Skeletal muscle satellite cell (primary cell): ENCODE measurements at regions not wholly inside any gene's neighbourhood (a gene's known extent, or its start where the extent isn't known, plus 50 kb on each side); places are given as distances from the start of the nearest gene placed in this dataset.

Experiments
- H3K27me3 ChIP-seq: 2 replicates; pipeline ENCODE4 v1.7.0; 2013; ENCODE audit warnings: low read length; ENCODE audit not compliant: control insufficient read depth, insufficient read depth
- H3K36me3 ChIP-seq: 2 replicates; pipeline ENCODE4 v1.7.0; 2013; ENCODE audit warnings: mild to moderate bottlenecking, control low read depth, low read length; ENCODE audit not compliant: insufficient read depth
- H3K4me1 ChIP-seq: 2 replicates; pipeline ENCODE4 v1.7.0; 2013; ENCODE audit warnings: low read length; ENCODE audit not compliant: control insufficient read depth, insufficient read depth
- H3K4me2 ChIP-seq: 2 replicates; pipeline ENCODE4 v1.7.0; 2013; ENCODE audit warnings: mild to moderate bottlenecking, low read length
- H3K4me3 ChIP-seq: 2 replicates; pipeline ENCODE4 v1.7.0; 2013; ENCODE audit warnings: low read length
- H3K9ac ChIP-seq: 2 replicates; pipeline ENCODE4 v1.7.0; 2013; ENCODE audit warnings: mild to moderate bottlenecking, low read depth, low read length, moderate library complexity
- H3K9me3 ChIP-seq: replicated peaks from 2 replicates; pipeline ENCODE4 v1.7.0; 2013; ENCODE audit warnings: mild to moderate bottlenecking, control low read depth, low read length

DNA sequence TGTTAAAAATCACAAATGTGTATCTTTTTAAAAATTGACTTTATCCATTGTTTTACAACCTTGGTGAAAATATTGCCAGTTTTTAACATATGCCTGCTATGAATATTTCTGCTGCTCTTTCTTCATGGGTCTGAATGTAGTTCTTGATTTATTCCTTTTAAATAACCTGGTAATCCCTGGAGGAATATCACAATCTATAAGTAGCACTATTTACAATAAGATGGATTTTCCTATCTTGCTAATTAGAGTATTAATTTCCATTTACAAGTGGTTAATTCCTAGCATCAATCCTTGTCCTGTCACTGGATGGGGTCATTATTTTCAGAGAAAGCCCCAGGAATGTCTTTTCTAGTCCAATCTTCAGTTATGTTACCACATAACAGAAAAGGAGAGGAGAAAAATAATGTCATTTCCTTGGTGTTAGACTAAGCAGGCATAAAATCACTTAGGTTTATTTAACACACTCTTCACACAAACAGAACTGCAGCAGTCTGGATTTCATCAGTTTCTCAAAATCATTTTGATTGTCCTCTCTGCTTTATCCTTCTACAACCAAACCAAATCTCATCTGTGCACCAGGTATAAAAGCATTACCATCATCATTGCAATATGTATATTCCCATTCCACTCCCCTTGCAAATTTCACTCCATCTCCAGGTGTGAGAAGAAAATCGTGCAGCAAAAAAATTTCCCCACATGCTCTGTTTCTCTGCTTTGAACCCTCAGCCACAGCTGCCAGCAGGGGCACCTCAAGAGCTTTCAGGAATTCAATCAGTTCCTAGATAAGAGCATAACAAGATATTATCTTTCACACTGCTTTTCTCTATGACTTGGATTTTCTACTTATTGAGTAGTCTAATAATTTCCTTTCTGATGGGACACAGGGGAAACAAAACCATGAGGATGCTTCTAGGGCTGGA is 204.1 kb downstream of the SEC61B start:
- Histone ChIP-seq H3K4me3 (no peak overlapping the region), H3K27me3 (peaks cover 7% of the 10 kb centered on the region), H3K36me3 (no peaks in the 10 kb centered on the region), H3K9ac (no peak overlapping the region), H3K4me1 (no peaks in the 10 kb centered on the region), H3K4me2 (no peak overlapping the region), H3K9me3 (no peaks in the 10 kb centered on the region)

DNA sequence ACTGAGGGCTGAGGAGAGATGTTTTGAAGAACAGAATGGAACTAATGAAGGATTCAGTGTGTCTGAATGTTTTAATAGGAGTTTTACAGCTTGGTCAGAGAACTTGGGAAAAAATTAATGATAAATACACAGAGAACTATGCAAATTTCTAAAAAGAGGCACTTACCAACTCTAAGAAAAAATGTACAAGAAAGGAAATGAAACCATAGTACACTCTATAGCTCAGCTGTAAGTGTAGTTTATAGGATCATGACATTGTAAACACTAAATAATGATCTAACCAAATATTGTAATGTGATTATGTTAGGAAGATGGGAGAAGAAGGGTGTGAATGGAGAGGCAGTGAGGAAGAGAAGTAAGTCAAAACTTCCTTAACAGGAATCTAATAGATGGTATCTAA is 205.2 kb downstream of the SEC61B start:
- peaks cover 7% of the 10 kb centered on the region for H3K27me3 ChIP-seq
- no peak overlapping the region for H3K4me2 ChIP-seq
- H3K4me3 ChIP-seq, result no peak overlapping the region
- H3K9ac ChIP-seq, result no peak overlapping the region
- no peaks in the 10 kb centered on the region for H3K36me3 ChIP-seq
- H3K4me1 ChIP-seq, result no peaks in the 10 kb centered on the region
- H3K9me3 ChIP-seq, result no peaks in the 10 kb centered on the region

DNA sequence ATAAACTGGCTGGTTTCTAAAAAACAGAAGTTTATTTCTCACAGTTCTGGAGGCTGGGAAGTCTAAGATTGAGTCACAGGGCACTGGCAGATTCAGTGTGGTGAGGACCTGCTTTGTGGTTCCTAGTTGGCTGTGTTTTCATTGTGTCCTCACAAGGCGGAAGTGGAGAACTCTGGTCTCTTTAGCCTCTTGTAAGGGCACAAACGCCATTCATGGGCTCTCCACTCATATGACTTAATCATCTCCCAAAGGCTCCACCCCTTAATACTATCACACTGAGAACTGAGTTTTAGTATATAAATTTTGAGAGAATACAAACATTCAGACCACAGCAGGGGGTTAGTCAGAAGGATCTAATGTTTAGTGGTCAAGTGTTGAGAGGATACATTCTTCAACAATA is 208.2 kb downstream of the SEC61B start:
- Histone ChIP-seq H3K9ac (no peak overlapping the region), H3K4me3 (no peak overlapping the region), H3K4me1 (peaks cover 12% of the 10 kb centered on the region), H3K27me3 (peaks cover 7% of the 10 kb centered on the region), H3K9me3 (no peaks in the 10 kb centered on the region), H3K4me2 (no peak overlapping the region), H3K36me3 (no peaks in the 10 kb centered on the region)

DNA sequence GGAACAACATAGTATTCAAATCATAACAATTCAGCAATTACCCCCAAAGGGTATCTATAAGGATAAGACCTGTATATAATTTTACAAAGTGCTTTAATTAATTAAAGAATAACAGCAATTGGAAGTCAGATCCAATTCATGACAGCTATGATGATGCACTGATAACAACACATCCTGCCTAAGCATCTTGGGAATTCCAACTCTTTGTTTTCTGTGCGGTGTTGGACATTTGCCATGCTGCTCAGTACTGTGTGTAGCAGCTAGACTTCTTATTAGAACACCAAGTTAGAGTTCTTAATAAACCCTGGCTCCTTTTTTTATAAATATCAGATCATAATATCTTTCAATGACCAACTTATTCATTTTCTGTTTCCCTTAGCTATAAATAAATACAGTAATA is 209.0 kb downstream of the SEC61B start:
- Histone ChIP-seq H3K4me2 (no peak overlapping the region), H3K36me3 (no peaks in the 10 kb centered on the region)

DNA sequence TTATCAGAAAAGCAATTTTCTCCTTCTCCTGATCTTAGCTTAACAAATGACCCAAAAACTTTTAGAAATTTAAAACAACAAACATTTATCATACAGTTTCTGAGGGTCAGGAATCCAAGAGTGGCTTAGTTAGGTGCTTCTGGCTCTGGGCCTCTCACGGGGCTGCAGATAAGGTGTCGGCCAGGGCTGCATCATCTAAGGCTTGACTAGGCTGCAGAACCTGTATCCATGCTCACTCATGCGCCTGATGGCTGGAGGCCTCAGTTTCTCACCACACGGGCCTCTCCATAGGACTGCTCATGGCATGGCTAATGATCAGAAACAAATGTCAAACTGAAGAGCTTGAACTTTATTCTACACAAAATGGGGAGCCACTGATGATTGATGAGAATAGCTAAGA is 210.0 kb downstream of the SEC61B start:
- H3K4me1 ChIP-seq, result peaks cover 12% of the 10 kb centered on the region
- H3K36me3 ChIP-seq, result no peaks in the 10 kb centered on the region
- H3K4me2 ChIP-seq, result no peak overlapping the region
- H3K9me3 ChIP-seq, result no peaks in the 10 kb centered on the region
- no peak overlapping the region for H3K4me3 ChIP-seq
- no peaks in the 10 kb centered on the region for H3K27me3 ChIP-seq
- no peak overlapping the region for H3K9ac ChIP-seq

More for the DNA sequence above, 209.0 kb downstream of the SEC61B start:
- Histone ChIP-seq H3K9ac (no peak overlapping the region), H3K4me1 (peaks cover 12% of the 10 kb centered on the region), H3K4me3 (no peak overlapping the region), H3K9me3 (no peaks in the 10 kb centered on the region), H3K27me3 (peaks cover 7% of the 10 kb centered on the region)

DNA sequence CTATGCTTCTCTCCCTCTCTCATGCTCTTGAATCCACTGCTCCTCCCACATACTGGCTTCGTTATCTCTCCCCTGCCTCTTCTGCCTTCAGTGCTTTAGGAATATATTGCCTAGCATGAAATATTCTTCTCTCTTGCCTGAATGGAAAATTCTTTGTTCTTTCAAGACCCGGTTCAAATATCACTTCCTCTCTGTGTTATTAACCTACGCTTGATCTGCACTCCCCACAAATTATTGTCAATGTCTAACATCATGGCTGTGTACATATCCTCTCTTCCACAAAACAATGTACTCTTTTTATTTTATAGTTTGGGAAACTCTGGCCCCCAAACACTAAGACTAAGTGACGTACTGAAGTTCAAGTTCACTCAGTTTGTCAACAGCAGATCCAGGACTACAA is 211.0 kb downstream of the SEC61B start:
- H3K27me3 ChIP-seq, result no peaks in the 10 kb centered on the region
- peaks cover 12% of the 10 kb centered on the region for H3K4me1 ChIP-seq

DNA sequence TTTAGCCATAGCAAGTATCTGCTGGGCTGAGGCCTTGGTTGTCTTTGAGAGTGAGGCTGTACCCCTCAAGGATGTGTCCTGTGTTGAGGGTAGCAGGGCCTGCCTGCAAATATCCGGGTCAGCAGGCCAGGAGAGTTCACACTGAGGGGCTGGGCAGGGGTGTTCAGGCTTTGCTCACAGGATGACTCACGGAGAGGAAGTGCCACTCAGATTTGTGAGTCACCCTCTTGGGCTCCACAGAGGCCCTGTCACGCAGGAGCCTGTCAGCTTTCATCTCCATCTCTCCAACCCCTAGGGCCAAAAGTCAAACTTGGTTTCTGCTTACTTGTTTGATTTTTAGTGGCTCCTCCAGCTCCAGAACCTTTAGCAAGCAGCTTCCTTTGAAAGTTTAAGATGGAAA is 211.5 kb downstream of the SEC61B start:
- Histone ChIP-seq H3K4me2 (peak overlapping the region; percentile 18), H3K4me3 (no peak overlapping the region), H3K36me3 (no peaks in the 10 kb centered on the region), H3K9me3 (no peaks in the 10 kb centered on the region), H3K27me3 (no peaks in the 10 kb centered on the region), H3K9ac (peak overlapping the region; percentile 12), H3K4me1 (peaks cover 12% of the 10 kb centered on the region)

More for the DNA sequence above, 211.0 kb downstream of the SEC61B start:
- no peak overlapping the region for H3K4me3 ChIP-seq
- no peaks in the 10 kb centered on the region for H3K36me3 ChIP-seq
- H3K9me3 ChIP-seq, result no peaks in the 10 kb centered on the region
- H3K9ac ChIP-seq, result no peak overlapping the region
- no peak overlapping the region for H3K4me2 ChIP-seq

DNA sequence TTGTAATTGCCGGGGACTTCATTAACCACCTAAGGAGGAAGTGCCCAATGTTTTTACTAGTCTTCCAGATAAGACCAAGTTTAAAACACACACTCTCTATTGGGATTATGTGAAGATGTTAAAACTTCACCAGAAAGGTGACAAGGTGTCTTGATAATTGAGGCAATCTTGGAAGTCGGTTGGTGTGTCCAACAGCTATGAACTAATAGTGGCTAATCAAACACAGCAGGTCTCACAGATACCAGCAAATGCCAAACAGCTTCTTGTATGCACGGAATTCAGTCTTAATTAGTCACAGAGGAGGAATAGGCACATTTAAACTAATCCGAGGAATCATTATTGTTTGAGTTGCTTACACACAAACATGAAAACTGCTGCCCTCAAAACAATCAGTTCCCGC is 214.5 kb downstream of the SEC61B start:
- no peaks in the 10 kb centered on the region for H3K36me3 ChIP-seq
- H3K27me3 ChIP-seq, result no peaks in the 10 kb centered on the region
- no peak overlapping the region for H3K9ac ChIP-seq
- no peak overlapping the region for H3K4me3 ChIP-seq
- H3K4me1 ChIP-seq, result peaks cover 12% of the 10 kb centered on the region
- H3K9me3 ChIP-seq, result no peaks in the 10 kb centered on the region
- H3K4me2 ChIP-seq, result no peak overlapping the region

DNA sequence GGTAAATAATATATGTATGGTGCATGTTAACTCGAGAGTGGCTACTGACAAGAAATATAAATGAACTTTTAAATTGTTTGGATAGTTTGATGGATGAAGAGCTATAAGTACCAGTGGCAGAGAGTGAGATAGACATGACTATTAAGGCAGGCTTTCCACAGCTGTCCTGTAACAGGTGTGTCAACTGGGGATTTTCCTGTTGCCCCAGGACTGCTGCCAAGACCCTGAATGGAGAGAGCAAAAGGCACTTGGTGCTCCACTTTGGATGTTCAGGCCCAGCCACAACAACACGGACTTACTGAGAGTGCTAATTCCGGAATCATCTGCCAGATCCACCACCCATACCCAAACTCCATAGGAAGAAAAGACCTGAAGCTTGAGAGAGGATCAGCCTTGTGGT is 215.1 kb downstream of the SEC61B start:
- Histone ChIP-seq H3K4me2 (no peak overlapping the region), H3K36me3 (no peaks in the 10 kb centered on the region), H3K9me3 (no peaks in the 10 kb centered on the region), H3K9ac (no peak overlapping the region), H3K4me3 (no peak overlapping the region), H3K27me3 (no peaks in the 10 kb centered on the region), H3K4me1 (peaks cover 12% of the 10 kb centered on the region)

DNA sequence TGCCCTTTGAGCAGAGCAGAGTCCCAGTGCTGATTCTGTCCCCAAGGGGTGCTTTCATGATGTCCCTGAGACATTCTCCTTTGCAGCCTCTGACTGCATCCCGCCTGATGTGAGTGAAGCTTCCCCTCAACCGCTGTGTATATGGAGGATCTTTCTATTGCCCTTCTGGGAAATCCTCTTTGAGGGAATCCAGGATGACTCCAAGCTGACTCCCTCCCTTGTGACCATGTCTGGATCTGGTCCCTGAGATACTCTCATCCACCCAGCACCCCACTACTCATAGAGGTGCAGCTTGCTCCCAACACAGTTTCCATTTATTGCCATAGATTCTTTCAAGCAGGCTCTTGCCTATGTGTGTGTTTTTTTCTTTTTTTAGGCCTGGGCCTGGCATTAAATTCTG is 216.5 kb downstream of the SEC61B start:
- no peaks in the 10 kb centered on the region for H3K27me3 ChIP-seq
- H3K4me1 ChIP-seq, result peaks cover 7% of the 10 kb centered on the region
- no peak overlapping the region for H3K9ac ChIP-seq
- H3K36me3 ChIP-seq, result no peaks in the 10 kb centered on the region
- H3K4me2 ChIP-seq, result no peak overlapping the region
- no peak overlapping the region for H3K4me3 ChIP-seq
- no peaks in the 10 kb centered on the region for H3K9me3 ChIP-seq

DNA sequence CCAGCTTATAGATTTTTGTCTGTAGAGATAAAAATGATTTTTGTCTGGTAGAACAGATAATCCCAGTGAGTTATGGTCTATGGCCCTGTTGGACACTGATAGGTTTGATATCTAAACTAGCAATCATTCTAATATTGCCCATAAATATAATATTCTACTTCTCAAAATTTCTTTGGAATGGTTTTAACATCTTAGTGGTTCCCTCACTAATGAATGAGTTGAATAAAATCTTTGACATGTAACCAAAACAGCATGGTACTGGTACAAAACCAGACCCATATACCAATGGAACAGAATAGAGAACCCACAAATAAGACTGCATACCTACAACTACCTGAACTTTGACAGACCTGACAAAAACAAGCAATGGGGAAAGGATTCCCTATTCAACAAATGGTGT is 219.7 kb downstream of the SEC61B start:
- peaks cover 9% of the 10 kb centered on the region for H3K4me1 ChIP-seq
- H3K9ac ChIP-seq, result no peak overlapping the region
- no peak overlapping the region for H3K4me2 ChIP-seq
- H3K4me3 ChIP-seq, result no peak overlapping the region
- H3K27me3 ChIP-seq, result no peaks in the 10 kb centered on the region
- no peaks in the 10 kb centered on the region for H3K36me3 ChIP-seq
- H3K9me3 ChIP-seq, result no peaks in the 10 kb centered on the region

DNA sequence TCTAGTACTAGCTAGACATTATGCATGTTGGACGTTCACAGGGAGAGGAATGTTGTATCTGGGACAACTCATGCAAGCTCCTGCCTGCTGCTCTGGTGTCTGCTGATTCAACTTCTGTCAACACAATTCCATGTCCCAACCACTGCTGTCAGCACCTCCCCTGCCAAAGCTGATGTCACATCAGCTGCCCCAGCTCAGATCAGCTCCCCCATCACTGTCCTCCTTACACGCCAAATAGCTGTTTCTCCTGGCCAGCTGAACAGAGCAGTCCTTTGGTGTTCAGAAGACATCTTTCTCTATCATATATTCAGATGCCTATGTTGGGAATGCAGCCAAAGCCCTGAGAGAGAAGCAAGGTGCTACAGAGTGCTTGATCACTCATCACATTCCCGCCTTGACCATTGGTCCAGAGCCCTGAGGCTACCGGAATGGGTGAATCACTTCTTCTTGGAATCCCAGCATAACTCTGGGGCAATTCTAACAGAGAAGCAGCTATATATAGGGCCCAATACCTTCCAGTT is 223.3 kb downstream of the SEC61B start:
- Histone ChIP-seq H3K4me3 (no peak overlapping the region), H3K4me1 (peaks cover 9% of the 10 kb centered on the region), H3K4me2 (no peak overlapping the region), H3K36me3 (no peaks in the 10 kb centered on the region), H3K9me3 (no peaks in the 10 kb centered on the region), H3K9ac (no peak overlapping the region), H3K27me3 (peaks cover 8% of the 10 kb centered on the region)
